HG02970 (cell line): ENCODE measurements at regions not wholly inside any gene's neighbourhood (a gene's known extent, or its start where the extent isn't known, plus 50 kb on each side); places are given as distances from the start of the nearest gene placed in this dataset.
"Not testable (repeated sequence)": the region's sequence is repeated elsewhere in the genome, so short reads cannot be mapped to it uniquely, and the experiment has no call there.

ENCODE experiments used
- ATAC-seq: cut with Tn5 transposase; IDR thresholded peaks from one replicate; pipeline ENCODE4 v1.9.1; 2021; ENCODE audit warnings: mild to moderate bottlenecking, moderate library complexity, moderate number of reproducible peaks; ENCODE audit not compliant: unreplicated experiment, low FRiP score

GRCh38 chr11:70894566-70895365 lies 357.6 kb downstream of the SHANK2 start:
- no peak for ATAC-seq

GRCh38 chr11:70895366-70895670 lies 357.1 kb downstream of the SHANK2 start:
- ATAC-seq, result no peak

DNA sequence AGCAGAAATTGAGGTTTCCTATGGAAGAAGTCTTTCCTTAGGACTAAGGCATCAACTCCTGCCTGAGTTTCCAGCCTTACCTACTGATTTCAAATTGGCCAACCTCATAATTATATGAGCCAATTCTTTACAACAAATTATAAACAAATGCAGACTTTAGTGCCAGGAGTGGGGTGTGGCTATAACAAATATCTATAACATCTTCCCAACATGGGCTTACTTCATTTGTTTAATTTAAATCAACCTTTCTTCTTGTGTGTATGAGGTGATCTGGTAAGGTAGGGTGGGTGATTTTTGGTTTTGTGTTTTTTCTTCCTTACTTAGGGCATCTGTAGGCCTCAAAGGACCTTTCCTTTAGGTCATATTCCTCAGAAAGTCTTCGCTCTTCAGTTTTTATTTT lies 354.9 kb downstream of the SHANK2 start:
- ATAC-seq, result no peak

GRCh38 chr11:70899616-70900015 lies 352.8 kb downstream of the SHANK2 start:
- ATAC-seq, result no peak

GRCh38 chr11:70900540-70900939 lies 351.8 kb downstream of the SHANK2 start:
- ATAC-seq, result no peak

GRCh38 chr11:70901951-70902521 lies 350.3 kb downstream of the SHANK2 start:
- no peak for ATAC-seq

GRCh38 chr11:70903229-70903628 lies 349.1 kb downstream of the SHANK2 start:
- not testable (repeated sequence) for ATAC-seq

DNA sequence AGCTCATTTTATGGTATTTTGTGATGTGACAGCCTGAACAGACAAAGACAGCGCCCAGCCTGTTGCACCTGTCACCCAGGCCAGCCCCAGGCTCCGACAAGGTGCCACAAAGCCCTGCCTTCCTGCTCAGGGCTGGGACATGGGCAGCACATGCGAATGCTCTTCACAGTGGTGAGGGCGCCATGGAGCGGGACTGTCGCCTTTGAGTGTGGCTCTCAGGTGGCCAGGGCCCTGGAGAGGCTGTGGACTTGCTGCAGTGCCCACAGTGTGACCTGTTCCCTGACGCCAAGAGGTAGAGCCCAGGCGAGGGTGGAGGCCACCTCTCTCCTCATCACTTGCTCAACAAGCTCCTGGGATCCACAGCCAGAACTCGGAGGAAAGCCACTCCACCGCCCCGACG lies 346.3 kb downstream of the SHANK2 start:
- ATAC-seq, result no peak

- ATAC-seq, result no peak
These were observed 344.2 kb downstream of the SHANK2 start for GRCh38 chr11:70908223-70908622.

DNA sequence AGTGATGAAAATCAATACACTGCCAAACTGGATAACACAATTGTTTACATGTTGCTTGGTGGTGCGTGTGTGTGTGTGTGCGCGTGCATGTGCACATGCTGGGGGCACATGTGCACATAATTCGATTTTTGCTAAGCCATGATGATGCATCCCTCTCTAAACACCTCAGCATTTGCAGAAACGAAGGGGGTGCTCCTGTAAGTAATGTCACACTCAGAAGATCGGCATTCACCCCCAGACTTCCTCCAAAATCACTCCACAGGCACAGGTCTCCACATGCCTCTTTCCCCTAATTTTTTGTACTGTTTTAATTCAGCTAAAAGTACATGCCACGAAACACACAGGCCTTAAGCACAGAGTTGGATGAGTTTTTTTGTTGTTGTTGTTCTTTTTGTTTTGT lies 341.5 kb downstream of the SHANK2 start:
- ATAC-seq, result no peak

DNA sequence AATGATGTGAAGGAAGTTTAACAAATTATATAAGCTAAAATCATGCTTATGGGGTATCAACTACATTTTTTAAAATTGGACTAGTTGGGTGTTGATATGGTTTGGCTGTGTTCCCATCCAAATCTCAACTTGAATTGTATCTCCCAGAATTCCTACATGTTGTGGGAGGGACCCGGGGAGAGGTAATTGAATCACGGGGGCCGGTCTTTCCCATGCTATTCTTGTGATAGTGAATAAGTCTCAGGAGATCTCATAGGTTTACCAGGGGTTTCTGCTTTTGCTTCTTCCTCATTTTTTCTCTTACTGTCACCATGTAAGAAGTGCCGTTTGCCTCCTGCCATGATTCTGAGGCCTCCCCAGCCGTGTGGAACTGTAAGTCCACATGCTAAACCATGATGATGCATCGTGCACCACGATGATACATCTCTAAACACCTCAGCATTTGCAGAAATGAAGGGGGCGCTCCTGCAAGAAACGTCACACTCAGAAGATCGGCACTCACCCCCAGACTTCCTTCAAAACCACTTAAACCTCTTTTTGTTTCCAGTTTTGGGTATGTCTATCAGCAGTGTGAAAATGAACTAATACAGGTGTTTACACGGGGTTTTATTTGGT lies 340.0 kb downstream of the SHANK2 start:
- ATAC-seq, result no peak

GRCh38 chr11:70913715-70914231 lies 338.6 kb downstream of the SHANK2 start:
- no peak for ATAC-seq

DNA sequence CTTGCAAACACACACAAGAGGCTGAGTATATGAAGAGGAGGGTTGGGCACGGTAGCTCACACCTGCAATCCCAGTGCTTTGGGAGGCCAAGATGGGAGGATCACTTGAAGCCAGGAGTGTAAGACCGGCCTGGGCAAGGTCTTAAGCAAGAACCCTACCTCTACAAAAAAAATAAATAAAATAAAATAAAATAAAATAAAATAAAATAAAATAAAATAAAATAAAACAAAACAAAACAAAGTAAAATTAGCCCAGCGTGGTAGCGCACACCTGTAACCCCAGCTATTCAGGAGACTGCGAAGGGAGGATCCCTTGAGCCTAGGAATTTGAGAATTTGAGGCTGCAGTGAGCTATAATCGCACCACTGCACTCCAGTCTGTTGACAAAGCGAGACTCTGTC lies 337.9 kb downstream of the SHANK2 start:
- no peak for ATAC-seq

- no peak for ATAC-seq
These were observed 337.0 kb downstream of the SHANK2 start for GRCh38 chr11:70915158-70915985.

DNA sequence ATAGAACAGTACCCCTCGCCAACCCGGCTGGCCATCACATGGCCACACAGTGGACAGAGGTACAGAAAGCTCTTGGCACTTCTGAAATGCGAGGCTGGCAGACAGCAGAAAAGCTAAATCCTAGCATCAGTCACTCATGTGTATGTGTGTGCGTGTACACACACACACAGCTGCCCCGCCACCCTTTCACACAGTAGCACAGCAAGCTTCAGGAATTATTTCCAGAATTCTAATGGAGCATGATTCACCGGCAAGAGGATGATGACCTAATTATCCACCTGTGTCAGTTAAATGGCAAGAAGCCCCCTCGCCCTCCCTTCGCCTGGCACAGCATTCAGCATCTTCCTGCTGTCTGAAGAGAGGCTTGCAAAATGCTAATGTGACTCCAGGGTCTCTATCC lies 336.0 kb downstream of the SHANK2 start:
- ATAC-seq, result no peak

DNA sequence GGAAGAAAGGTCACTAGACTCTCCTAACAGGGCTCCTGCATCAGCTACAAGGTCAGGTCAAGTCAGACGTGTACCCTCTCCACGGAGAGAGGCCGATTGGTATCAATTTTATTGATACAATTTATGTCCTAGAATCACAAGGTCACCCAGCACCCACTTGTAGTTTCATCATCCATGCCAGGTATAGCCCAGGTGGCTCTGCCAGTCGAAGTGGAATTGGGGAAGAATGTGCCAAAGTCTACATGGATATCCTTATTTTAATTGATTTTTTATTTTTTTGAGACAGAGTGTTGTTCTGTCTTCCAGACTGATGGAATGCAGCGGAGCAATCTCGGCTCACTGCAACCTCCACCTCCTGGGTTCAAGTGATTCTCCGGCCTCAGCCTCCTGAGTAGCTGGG lies 334.1 kb downstream of the SHANK2 start:
- no peak for ATAC-seq

DNA sequence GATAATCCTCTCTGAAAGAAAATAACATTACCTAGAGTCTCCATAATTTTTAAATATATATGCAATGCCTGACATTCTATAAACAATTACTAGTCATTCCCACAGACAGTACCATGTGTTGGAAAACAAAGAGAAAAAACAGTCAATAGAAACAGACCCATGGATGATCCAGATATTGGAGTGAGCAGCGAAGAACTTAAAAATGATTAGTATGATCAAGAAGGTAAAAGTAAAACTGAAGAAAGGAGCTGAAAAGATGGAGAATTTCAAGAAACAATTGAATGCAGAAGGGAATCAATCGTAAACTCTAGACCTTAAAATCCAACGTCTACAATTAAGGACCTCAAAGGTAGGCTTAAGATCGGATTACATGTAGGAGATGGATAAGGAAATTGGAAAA lies 330.6 kb downstream of the SHANK2 start:
- ATAC-seq, result no peak

GRCh38 chr11:70924108-70924507 lies 328.3 kb downstream of the SHANK2 start:
- ATAC-seq, result no peak

DNA sequence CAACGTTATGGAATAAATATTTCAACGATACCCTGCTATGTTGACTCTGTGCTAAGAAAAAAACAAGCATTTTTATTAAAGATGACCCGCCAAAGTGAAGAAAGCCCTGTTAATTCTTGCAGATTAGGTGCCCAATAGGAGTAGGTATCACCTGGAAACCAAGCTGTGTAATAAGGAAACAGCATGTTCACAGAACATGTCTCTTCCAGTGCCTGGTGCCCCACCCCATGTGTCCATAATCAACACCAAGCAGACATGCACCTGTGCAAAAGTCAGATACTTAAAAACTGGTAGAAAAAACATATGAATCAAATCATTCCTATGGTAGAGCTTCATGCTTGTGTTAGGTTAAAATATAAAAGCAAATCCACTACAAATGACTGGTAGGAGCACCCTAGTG lies 327.1 kb downstream of the SHANK2 start:
- no peak for ATAC-seq

DNA sequence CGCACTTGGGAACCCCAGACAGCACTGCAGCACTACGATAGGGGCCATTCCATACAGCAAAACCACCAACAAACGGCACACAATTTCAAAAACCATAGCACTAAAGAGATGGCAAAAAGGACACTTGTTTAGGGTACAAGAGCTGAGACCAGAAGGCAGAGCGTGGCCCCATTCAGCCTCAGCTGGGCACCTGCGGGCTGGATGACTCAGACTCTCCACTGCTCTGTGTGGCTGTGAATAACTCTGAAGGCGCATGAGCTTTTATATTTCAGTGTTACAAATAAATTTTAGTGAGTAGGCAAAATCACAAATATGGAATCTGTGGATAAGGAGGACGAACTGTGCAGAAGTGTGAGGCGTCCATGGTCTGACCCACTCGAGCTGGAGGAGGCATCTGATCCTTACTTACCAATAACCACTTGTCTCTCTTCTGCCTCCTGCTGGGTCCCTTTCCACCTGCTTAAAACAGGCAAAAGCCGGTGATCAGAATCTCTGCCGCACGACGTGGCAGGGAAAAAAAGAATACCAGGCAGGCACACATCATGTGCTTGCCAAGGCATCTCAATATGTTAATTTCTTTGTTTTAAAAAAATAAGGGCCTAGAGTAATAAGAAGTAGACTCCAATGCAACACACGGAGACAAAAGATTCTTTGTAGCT lies 325.7 kb downstream of the SHANK2 start:
- ATAC-seq, result no peak
